Skeletal muscle cell (primary cell): ENCODE measurements at regions not wholly inside any gene's neighbourhood (a gene's known extent, or its start where the extent isn't known, plus 50 kb on each side); places are given as distances from the start of the nearest gene placed in this dataset.
"Not testable (repeated sequence)": the region's sequence is repeated elsewhere in the genome, so short reads cannot be mapped to it uniquely, and the experiment has no call there.

Experiments
- DNase-seq: peaks from one replicate; pipeline ENCODE4 v3.0.0-alpha.2; 2010; ENCODE audit warnings: low read depth
- H3K4me3 ChIP-seq: 2 replicates; pipeline ENCODE4 v1.5.1; 2011; ENCODE audit warnings: low read depth, mild to moderate bottlenecking, control low read depth, low read length, moderate library complexity

GRCh38 chr1:196021174-196021573 is 587.1 kb downstream of the KCNT2 start:
- not testable (repeated sequence) for H3K4me3 ChIP-seq, DNase-seq

DNA sequence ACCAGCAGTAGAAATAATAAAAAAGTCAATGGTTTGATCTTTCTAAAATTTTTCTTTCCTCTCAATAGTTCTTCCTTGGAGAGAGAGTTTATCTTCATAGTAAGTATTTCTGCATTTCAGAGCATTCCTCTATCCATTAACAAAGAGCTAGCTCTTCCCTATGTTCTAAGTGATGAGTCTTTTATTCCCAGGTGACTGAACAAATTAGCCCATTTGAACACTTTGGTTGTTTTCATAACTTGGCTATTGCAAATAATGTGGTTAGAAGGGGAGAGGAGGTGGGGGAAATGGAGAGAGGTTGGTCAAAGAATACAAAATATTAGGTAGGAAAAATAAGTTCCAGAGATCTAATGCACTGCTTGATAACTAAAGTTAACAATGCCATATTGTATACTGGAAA is 598.9 kb downstream of the KCNT2 start:
- H3K4me3 ChIP-seq, result no peak overlapping the region
- no peak for DNase-seq

GRCh38 chr1:196007763-196008162 is 600.5 kb downstream of the KCNT2 start:
- no peak for DNase-seq
- H3K4me3 ChIP-seq, result no peak overlapping the region

DNA sequence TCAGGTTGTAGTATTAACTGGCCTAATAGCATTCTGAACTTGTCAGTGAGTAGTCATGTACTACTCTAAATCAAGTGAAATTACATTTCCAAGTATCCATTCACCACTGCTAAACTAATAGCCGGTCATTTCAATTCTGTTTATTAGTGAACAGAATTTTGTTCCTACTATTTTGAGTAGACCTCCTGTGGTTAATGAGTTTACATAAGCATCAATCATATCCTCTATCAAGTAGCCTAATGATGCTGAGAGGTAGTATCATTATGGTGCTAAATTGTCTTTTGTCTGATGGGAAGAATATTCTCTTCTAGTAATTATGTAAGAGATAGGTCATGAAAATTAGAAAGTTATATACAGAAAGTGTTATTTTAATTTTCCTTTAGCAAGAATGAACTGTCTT is 602.8 kb downstream of the KCNT2 start:
- DNase-seq, result no peak
- H3K4me3 ChIP-seq, result no peak overlapping the region

DNA sequence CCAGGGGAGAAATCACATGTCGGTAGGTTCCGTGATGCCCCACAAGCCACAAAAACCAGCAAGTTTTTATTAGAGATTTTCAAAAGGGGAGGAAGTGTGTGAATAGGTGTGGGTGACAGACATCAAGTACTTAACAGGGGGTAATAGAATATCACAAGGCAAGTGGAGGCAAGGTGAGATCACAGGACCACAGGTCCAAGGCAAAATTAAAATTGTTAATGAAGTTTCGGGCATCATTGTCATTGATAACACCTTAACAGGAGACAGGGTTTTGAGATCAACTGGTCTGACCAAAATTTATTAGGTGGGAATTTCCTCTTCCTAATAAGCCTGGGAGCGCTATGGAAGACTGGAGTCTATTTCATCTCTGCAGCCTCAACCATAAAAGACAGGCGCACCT is 603.9 kb downstream of the KCNT2 start:
- H3K4me3 ChIP-seq, DNase-seq: not testable (repeated sequence)

DNA sequence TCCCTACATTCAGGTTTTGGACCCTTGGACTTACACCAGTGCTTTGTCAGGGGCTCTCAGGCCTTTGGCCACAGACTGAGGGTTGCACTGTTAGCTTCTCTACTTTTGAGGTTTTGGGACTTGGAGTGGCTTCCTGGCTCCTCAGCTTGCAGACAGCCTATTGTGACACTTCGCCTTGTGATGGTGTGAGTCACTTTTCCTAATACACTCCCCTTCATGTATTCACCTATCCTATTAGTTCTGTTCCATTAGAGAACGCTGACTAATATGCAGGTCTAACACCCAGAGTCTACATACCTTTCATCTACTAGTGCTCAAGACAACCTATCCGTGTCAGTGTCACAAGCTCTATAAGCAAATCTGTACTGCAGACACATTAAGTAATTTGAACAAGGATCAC is 605.3 kb downstream of the KCNT2 start:
- no peak for DNase-seq
- H3K4me3 ChIP-seq, result no peak overlapping the region

GRCh38 chr1:196002296-196002695 is 605.9 kb downstream of the KCNT2 start:
- not testable (repeated sequence) for H3K4me3 ChIP-seq, DNase-seq

DNA sequence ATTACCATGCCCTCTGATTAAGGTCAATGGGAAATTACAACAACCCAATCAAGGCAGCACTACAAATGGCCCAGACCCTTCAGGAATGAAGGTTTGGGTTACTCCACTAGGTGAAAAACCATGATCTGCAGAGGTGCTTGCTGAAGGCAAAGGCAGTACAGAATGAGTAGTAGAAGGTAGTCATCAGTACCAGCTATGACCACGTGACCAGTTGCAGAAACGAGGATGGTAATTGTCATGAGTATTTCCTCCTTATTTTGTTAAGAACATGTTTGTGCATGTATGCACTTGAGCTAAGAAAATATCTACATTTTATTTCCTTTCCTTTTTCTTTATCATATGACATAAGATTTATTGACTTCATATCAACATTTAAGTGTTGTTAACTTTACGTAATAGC is 607.1 kb downstream of the KCNT2 start:
- DNase-seq, result no peak

GRCh38 chr1:195999022-195999421 is 609.2 kb downstream of the KCNT2 start:
- no peak overlapping the region for H3K4me3 ChIP-seq
- no peak for DNase-seq

More for the DNA sequence above, 607.1 kb downstream of the KCNT2 start:
- no peak overlapping the region for H3K4me3 ChIP-seq

DNA sequence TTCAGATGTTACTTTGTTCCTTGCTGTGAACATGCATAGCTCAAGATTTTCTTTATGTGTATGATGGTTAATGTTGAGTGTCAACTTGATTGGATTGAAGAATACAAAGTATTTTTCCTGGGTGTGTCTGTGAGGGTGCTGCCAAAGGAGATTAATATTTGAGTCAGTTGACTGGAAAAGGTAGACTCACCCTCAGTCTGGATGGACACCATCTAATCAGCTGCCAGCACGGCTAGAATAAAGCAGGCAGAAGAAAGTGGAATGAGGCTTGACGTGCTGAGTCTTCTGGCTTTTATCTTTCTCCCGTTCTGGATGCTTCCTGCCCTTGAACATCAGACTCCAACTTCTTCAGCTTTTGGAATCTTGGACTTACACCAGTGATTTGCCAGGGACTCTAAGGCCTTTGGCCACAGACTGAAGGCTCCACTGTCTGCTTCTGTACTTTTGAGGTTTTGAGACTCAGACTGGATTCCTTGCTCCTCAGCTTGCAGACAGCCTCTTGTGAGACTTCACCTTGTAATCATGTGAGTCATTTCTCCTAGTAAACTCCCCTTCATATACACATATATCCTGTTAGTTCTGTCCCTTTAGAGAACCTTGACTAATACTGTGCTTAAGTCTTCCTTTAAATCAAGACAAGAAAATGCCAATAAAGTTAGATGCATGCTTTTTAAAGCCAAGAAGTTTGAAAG is 626.6 kb downstream of the KCNT2 start:
- no peak overlapping the region for H3K4me3 ChIP-seq
- peak; percentile 47 for DNase-seq

- no peak overlapping the region for H3K4me3 ChIP-seq
- no peak for DNase-seq
Measured at GRCh38 chr1:195979646-195980045, 628.6 kb downstream of the KCNT2 start.

DNA sequence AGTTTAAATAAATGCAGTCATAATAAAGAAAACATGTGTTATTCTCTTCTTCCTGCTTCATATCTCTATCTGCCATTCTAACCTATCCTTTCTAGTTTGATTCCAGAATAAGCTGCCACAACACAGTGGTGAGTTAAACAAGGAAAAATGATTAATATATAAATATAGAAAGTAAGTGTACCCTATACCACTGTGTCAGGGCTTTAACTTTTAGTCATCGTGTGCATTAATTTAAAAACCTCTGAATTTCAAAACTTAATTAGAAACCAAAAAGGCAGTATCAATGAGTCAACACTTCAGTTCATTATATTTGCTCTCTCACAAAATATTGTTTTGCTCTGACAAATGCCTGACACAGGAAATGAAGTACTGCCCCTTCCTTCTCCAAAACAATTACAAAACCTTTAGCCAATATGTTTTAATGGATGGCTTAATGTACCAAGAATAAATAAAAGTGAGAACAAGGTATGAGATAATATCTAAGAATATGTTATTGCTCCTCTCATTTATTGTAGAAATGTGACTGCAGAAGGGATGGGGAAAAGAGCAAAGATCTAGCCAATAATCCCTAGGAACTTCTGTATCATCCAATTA is 634.8 kb downstream of the KCNT2 start:
- no peak overlapping the region for H3K4me3 ChIP-seq
- DNase-seq, result no peak

DNA sequence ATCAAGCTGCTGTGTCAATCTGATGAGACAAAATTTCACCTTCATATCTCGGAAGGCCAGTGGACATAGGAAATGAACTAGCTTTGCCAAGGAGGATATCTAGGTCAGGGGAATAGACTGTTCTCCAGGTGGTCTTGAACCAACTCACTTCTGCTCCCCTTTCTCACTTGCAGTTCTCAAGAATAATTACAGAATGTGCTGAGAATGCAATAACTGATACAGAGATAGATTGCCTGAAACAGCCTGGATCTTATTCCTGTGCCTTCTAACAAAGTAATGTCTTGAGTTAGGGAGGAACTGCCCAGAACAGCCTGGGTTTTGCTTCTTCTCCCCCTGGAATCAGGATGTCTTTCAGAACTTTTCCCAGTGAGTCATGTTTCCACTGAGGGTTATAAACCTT is 636.7 kb downstream of the KCNT2 start:
- DNase-seq, result no peak
- H3K4me3 ChIP-seq, result no peak overlapping the region

DNA sequence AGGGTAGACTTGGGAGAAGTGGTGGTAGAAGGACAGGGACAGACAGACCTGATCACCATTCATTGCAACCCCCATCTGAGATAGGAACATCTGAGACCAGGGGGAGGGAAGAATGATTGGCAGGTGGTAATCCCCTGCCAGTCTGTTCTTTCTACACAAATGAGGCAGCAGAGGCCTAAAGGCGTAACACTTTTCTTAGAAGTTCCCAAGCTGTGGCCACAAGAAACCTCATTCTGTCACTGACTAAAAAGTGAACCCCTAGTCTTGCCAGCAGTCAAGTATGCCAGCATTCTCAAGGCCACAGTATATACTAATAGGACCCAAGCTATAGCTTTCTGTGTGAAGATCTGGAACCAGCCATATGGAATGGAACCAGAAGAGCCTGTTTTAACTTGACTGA is 638.0 kb downstream of the KCNT2 start:
- no peak overlapping the region for H3K4me3 ChIP-seq
- no peak for DNase-seq

GRCh38 chr1:195965475-195965874 is 642.8 kb downstream of the KCNT2 start:
- no peak overlapping the region for H3K4me3 ChIP-seq
- DNase-seq, result no peak

GRCh38 chr1:195965036-195965435 is 643.2 kb downstream of the KCNT2 start:
- DNase-seq, result no peak
- H3K4me3 ChIP-seq, result no peak overlapping the region

DNA sequence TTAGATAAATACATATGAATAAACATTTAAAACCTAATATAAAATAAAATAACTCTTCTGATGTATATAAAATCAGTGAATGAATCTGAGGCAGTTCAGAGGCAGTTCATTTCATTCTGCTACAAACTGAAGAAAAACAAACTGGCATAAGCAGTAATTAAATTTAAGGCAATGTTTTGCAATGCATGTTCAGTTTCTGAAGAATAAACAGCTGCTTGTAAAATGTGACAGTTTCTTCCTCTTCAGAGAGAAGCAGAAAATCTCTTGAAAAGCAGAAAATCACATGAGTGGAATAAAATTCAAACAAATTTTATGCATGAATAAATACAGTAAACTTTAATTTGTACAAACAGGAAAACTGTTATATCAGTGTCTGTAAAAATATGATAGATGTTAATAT is 643.7 kb downstream of the KCNT2 start:
- H3K4me3 ChIP-seq, result no peak overlapping the region
- no peak for DNase-seq

GRCh38 chr1:195962051-195962450 is 646.2 kb downstream of the KCNT2 start:
- H3K4me3 ChIP-seq, result no peak overlapping the region
- no peak for DNase-seq

DNA sequence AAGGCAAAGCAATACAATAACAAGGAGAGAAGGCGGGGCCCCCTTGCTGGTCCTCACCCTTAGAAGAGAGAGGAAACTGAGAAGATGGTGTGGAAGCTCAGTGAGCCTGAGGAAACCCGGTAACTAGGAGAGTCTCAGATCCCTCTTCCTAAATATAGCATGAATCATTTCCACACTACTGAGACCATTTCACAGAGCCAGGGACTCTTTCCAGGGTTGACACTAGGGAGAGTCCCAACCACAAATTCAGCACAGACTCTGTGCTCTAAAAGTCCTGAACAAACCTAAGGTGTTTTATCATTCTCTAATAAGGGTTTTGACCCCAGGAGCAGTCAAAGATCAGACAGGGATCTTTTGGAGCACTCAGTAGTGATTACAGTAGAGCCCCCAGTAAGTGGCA is 647.7 kb downstream of the KCNT2 start:
- H3K4me3 ChIP-seq, result no peak overlapping the region
- no peak for DNase-seq

DNA sequence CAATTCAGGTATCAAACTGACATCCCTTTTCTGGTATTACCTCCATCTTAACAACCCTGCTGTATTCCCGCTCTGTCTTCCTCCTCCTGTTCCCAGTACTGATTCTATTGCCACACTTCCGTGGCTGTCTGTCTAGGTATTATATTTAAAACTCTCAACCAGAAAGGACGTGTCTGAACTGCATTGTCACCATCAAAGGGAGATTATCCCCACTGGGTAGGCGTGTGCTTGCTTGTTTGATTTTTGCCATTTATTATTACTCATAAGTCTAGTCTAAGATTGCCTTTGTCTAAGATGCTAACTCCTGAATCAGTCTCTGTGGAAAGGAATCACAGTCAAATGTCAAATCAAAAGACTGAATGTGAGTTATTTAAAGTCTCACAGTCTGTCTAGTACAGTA is 650.1 kb downstream of the KCNT2 start:
- DNase-seq, result no peak
- no peak overlapping the region for H3K4me3 ChIP-seq

GRCh38 chr1:195956845-195957244 is 651.4 kb downstream of the KCNT2 start:
- no peak overlapping the region for H3K4me3 ChIP-seq
- no peak for DNase-seq
